Activated effector memory CD4-positive, alpha-beta T cell treated with Interleukin-2 at 50 U/mL for 16 hours (primary cell): ENCODE measurements at regions not wholly inside any gene's neighbourhood (a gene's known extent, or its start where the extent isn't known, plus 50 kb on each side); places are given as distances from the start of the nearest gene placed in this dataset.
"Not testable (repeated sequence)": the region's sequence is repeated elsewhere in the genome, so short reads cannot be mapped to it uniquely, and the experiment has no call there.

Experiments used
- DNase-seq: peaks from one replicate; pipeline ENCODE4 v3.0.0-alpha.2; 2020

DNA sequence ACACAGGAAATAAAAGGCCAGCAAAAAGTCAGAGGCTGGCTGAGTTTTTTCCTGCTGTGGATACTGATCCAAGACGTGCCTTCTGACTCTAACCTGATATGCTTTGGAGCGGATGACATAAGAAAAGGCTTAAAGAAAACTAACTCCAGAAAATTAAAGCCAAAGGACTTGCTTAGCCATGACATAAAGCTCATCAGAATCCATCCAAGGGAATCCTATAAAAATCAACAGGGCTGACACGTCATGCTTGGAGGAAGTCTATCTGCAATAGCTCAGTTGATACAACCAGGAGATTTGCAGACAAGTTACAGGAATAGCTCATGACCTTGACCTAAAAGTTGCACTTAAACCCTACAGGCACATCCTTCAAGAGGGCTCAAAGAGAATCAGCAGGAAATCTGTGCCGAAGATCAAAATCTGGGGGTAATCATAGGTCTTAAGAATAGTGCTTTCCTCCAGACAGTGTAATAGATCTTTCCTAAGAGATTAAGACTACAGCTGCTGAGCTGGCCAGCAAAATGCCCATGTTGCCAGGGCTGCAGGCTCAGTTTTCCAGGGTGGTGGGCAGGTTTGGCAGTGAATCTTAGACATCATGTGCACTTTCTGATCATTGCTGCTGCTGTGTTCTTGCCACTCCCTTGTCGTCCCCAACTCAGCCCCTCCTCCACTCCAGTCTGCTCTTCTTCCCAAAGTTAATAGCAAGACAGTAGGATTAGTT, 111.5 kb upstream of the SVIL start:
- no peak for DNase-seq

DNA sequence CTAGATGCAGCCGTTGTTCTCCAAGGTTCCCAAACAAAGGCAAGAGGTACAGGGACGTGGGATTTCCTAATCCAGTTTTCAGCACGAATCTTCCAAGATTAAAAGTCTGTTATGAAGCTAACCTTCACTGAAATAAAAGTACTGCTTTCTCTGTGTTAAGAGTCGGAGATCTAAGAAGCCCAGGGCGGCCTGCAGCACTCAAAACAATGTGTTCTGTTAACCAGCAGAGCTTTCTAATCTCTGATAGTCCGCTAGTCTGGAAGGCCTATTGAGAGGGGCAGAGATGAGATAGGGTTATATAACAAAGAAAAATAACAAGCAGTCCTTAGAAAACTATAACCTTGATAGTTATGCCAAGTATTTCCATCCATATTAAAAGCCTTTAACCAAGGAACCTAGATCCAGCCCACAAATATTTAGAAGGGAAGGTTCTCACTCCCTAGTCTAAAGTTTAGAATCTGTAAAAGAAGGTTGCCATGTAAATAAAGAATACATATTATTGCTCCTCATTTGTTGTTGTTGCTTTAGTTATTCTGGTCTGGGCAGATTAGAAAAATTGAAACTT, 106.3 kb upstream of the SVIL start:
- DNase-seq, result no peak

GRCh38 chr10:29738341-29738740, 103.6 kb upstream of the SVIL start:
- DNase-seq, result no peak

- DNase-seq, result no peak
Observed at GRCh38 chr10:29737074-29737593, 102.4 kb upstream of the SVIL start.

DNA sequence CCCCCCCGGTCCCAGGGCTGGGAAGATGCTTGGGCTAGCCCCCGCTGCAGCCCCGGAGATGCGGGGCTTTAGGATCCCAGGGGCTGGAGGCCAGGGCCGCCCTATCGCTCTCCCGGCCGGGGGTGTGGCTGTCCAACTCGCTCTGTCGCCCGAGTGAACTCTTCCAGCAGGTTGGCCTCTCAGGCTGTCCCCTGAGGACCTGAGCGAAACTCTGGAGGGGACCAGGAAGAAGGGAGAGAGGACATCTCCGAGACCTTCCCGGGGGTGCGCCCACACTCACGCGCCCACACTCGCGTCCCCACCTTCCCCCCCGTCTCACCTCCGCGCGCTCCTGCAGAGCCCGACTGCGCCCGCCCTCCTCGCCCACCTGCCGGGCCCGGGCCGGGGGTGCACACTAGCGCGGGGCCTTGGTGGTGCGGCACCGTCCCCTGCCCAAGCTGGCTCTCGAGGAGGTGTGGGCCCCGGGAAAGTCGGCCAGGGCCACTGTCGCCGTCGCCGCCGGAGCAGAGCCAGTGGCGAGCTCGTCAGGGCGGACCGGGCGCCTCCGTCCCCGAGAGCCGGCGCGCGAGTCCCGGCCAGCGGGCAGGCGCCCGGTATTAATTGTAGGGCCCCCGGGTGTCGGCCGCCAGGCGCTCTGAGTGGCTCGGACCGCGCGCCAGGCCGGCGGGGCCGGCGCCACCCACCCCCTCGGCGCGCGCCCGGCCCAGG, 101.7 kb upstream of the SVIL start:
- peak; percentile 2 for DNase-seq

GRCh38 chr10:29735628-29736365, 101.0 kb upstream of the SVIL start:
- peak; percentile 79 for DNase-seq

GRCh38 chr10:29734962-29735627, 100.3 kb upstream of the SVIL start:
- DNase-seq, result peak; percentile 49

- no peak for DNase-seq
Observed at GRCh38 chr10:29734640-29734961, 99.8 kb upstream of the SVIL start.

DNA sequence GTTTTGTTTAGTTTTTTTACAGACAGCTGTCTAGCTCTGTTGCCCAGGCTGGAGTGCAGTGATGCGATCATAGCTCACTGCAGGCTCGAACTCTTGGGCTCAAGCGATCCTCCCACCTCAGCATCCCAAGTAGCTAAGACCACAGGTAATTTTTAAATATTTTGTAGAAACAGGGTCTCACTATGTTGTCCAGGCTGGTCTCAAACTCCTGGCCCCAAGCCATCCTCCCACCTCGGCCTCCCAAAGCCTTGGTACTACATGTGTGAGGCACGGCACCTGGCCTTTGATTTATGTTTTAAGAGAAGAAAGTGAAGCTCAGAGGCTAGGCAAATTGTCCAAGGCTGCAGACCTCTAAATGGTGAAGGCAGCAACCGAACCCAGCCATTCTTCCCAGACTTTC, 98.6 kb upstream of the SVIL start:
- no peak for DNase-seq

GRCh38 chr10:29732918-29733317, 98.1 kb upstream of the SVIL start:
- no peak for DNase-seq

GRCh38 chr10:29731760-29732159, 97.0 kb upstream of the SVIL start:
- DNase-seq, result no peak

DNA sequence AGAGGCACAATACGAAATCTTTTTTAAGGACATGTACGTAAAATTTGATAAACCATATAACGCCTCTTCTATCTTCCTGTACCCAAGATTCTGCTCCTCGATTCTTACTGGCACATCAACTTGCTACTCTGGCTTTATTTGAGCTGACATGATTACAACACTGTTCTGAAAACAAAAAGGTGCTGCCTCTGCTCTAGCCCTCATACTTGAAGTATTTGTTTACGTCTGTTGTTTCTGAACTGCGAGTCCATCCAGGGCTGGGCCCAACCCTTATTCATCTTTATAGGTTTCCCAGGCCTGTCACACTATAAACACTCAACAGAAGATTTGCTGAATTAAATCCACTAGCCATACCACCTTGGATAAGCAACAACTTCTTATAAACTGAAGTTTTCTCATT, 96.2 kb upstream of the SVIL start:
- DNase-seq, result no peak

GRCh38 chr10:29730458-29730857, 95.7 kb upstream of the SVIL start:
- no peak for DNase-seq

DNA sequence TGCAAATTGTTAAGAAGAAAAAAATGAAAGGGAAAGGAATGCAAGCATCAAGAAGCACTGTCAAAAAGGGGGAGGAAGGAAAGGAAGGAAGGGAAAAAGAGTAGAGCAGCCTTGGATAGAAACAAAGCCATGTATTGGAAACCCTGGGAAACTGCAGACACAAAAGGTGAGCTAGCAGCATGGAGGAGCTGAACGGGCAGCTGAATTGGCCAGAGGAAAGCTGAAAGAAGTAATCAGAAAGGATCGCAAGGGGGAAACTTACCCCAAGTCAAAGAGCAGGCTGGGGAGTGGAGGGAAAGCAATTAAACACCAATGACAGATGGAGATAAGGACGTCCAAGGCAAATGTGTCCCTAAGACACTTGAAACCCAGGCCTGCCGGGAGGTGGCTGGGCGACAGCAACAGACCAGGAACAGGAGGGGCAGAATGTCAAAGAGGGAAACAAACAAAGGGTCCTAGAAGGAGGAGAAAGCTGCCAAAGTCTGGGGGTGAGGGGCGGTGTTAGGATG, 93.8 kb upstream of the SVIL start:
- no peak for DNase-seq

GRCh38 chr10:29725927-29726326, 91.2 kb upstream of the SVIL start:
- not testable (repeated sequence) for DNase-seq

DNA sequence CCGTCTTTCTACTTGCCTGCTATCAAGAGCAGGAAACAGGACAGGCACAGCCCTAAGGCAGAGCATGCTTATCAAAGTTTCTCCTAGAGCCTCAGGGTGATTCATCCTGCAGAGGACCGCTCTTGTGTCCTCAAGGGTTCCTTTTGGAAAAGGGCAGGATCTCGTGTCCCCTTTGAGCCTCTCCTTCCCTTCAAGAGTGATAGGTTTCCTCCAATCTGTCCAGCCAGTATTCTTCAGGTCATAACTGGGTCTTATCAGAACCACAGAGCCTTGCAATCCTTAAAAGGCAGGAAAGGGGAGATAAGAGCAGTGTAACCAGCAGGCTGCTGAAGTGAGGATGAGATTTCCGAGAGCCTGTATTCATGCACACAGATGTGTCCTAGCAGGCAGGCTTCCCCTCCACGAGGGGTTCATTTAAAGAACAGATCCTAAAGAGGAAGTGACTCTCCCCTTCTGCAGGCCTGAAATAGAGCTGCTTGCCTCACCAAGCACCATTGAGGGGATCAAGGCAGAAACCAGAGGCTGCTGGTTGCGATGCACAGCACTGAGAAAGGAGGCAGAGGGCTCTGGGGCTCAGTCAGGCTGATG, 90.5 kb upstream of the SVIL start:
- DNase-seq, result no peak

DNA sequence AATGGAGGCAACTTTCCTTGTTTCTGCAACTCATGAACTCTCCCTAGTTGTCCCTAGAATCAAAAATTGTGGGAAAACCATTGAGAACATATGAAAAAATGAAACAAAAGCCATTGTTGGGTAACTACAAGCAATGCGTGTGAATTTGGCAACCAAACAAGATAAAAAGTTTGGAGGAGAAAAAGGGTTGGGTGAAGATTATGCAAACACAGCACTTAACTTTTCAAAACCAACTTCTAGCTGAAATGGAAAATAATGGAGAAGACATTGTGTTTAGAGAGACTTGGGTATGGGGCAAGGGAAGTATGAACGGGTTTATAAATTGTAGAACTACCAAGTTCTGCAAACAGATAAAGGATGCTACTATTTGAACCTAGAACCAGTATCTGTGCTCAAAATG, 89.0 kb upstream of the SVIL start:
- DNase-seq, result no peak

DNA sequence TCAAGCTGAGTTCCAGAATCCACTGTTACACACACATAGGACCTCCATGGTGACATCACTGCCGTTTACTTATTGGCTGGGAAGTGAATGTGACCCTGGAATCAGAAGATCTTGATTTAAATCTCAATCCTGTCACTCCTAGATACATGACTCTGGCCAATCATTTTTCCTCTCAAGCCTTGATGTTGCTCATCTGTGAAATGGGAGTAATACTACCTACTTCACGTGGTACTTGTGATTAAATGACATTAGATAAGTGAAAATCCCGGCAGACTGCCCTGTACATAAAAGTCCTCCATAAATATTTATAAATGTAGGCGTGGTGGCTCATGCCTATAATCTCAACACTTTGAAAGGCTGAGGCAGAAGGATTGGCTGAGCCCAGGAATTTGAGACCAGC, 88.0 kb upstream of the SVIL start:
- no peak for DNase-seq

DNA sequence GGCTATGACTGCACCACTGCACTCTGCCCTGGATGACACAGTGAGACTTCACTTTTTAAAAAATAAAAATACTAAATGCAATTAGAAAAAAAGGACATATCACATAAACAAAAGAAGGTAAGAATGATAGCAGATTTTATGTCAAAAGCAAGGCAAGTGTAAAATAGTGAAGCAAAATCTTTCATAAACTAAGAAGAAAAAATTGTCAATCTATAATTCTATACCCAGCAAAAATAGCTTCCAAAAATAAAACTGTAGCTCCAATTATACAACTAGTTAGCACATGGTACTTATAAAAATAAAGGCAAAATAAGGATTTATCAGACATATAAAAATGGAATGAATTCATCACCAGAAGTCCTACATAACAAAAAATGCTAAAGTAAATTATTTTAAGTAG, 85.4 kb upstream of the SVIL start:
- no peak for DNase-seq

DNA sequence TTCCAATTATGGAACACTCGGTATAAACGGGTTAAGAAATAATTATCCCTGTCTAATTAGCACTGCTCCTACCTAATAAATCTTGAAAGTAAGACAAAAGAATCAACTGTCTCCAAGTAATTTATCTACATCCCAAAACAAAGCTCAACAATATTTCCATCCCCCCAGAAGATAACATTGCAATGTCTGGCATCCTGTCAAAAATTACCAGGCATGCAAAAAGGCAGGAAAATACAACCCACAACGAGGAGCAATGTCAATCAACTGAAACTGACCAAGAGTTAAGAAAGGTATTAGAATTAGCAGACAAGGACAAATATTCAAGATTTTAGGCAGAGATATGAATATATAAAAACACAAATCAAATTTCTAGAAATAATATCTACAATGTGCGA, 84.5 kb upstream of the SVIL start:
- no peak for DNase-seq

- no peak for DNase-seq
Observed at GRCh38 chr10:29715296-29715695, 80.5 kb upstream of the SVIL start.

GRCh38 chr10:29714096-29714874, 79.5 kb upstream of the SVIL start:
- no peak for DNase-seq
